SK-N-SH treated with all-trans-retinoic acid at 6 μM for 48 hours (cell line): ENCODE measurements at regions not wholly inside any gene's neighbourhood (a gene's known extent, or its start where the extent isn't known, plus 50 kb on each side); places are given as distances from the start of the nearest gene placed in this dataset.

Source experiments
- ATAC-seq: fragments of 200-7000 bp; cut with Tn5 transposase; 3 replicates; pipeline ENCODE4 v1.9.1; 2020; ENCODE audit warnings: mild to moderate bottlenecking, moderate library complexity
- ARNTL ChIP-seq: fragments of 450-650 bp; formaldehyde crosslinking; IDR thresholded peaks from 2 replicates; pipeline ENCODE4 v1.5.0; 2020; ENCODE audit warnings: low read depth, mild to moderate bottlenecking, moderate library complexity, borderline replicate concordance
- BACH2 ChIP-seq: fragments of 250-450 bp; sonication (Bioruptor Pico); IDR thresholded peaks from 2 replicates; pipeline ENCODE4 v1.9.0; 2021; ENCODE audit warnings: mild to moderate bottlenecking, borderline replicate concordance
- CSDC2 ChIP-seq: fragments of 250-450 bp; sonication (Bioruptor Pico); IDR thresholded peaks from 2 replicates; pipeline ENCODE4 v1.5.0; 2020; ENCODE audit warnings: mild to moderate bottlenecking, moderate library complexity
- ESRRG ChIP-seq: fragments of 250-450 bp; sonication (Bioruptor Pico); IDR thresholded peaks from 2 replicates; pipeline ENCODE4 v1.6.1; 2021; ENCODE audit warnings: mild to moderate bottlenecking
- GLIS3 ChIP-seq: fragments of 250-450 bp; sonication (Bioruptor Pico); IDR thresholded peaks from 2 replicates; pipeline ENCODE4 v1.5.0; 2020; ENCODE audit warnings: mild to moderate bottlenecking, moderate library complexity
- ISL1 ChIP-seq: fragments of 250-450 bp; sonication (Bioruptor Pico); IDR thresholded peaks from 2 replicates; pipeline ENCODE4 v2.1.2; 2022; ENCODE audit warnings: mild to moderate bottlenecking, moderate library complexity
- PATZ1 ChIP-seq: fragments of 250-450 bp; sonication (Bioruptor Pico); IDR thresholded peaks from 2 replicates; pipeline ENCODE4 v1.8.0; 2020; ENCODE audit warnings: mild to moderate bottlenecking, moderate library complexity, borderline replicate concordance
- PPARA ChIP-seq: fragments of 250-450 bp; sonication (Bioruptor Pico); IDR thresholded peaks from 2 replicates; pipeline ENCODE4 v1.5.0; 2020; ENCODE audit warnings: mild to moderate bottlenecking, borderline replicate concordance
- RARB ChIP-seq: fragments of 250-450 bp; sonication (Bioruptor Pico); IDR thresholded peaks from 2 replicates; pipeline ENCODE4 v1.8.0; 2021; ENCODE audit warnings: mild to moderate bottlenecking, moderate library complexity
- TOX ChIP-seq: fragments of 250-450 bp; sonication (Bioruptor Pico); IDR thresholded peaks from 2 replicates; pipeline ENCODE4 v1.8.0; 2021; ENCODE audit warnings: mild to moderate bottlenecking, moderate library complexity, borderline replicate concordance
- ZC3H10 ChIP-seq: fragments of 250-450 bp; sonication (Bioruptor Pico); IDR thresholded peaks from 2 replicates; pipeline ENCODE4 v1.5.1; 2021; ENCODE audit warnings: mild to moderate bottlenecking, moderate library complexity
- ZFP3 ChIP-seq: fragments of 250-450 bp; sonication (Bioruptor Pico); IDR thresholded peaks from 2 replicates; pipeline ENCODE4 v1.5.0; 2020; ENCODE audit warnings: mild to moderate bottlenecking, moderate library complexity
- ZFP30 ChIP-seq: fragments of 450-650 bp; formaldehyde crosslinking; IDR thresholded peaks from 2 replicates; pipeline ENCODE4 v1.5.0; 2022; ENCODE audit warnings: mild to moderate bottlenecking, moderate library complexity
- ZNF565 ChIP-seq: fragments of 450-650 bp; formaldehyde crosslinking; conservative IDR thresholded peaks from 2 replicates; pipeline ENCODE4 v1.5.0; 2020; ENCODE audit warnings: low read depth, mild to moderate bottlenecking, moderate library complexity
- ZNF70 ChIP-seq: fragments of 450-650 bp; formaldehyde crosslinking; IDR thresholded peaks from 2 replicates; pipeline ENCODE4 v1.5.0; 2020; ENCODE audit warnings: mild to moderate bottlenecking, moderate library complexity
- ZNF8 ChIP-seq: fragments of 450-650 bp; formaldehyde crosslinking; IDR thresholded peaks from 2 replicates; pipeline ENCODE4 v1.5.0; 2020; ENCODE audit warnings: mild to moderate bottlenecking, moderate library complexity
- TF ChIP-seq, protein P1 (sequence below): fragments of 250-450 bp; sonication (Bioruptor Pico); IDR thresholded peaks from 2 replicates; pipeline ENCODE4 v1.8.0; 2021; ENCODE audit warnings: low read depth, mild to moderate bottlenecking, moderate library complexity, borderline replicate concordance
- TF ChIP-seq, protein P2 (sequence below): fragments of 250-450 bp; sonication (Bioruptor Pico); IDR thresholded peaks from 2 replicates; pipeline ENCODE4 v1.5.1; 2021; ENCODE audit warnings: mild to moderate bottlenecking, moderate library complexity
- TF ChIP-seq, protein P3 (sequence below): fragments of 250-450 bp; sonication (Bioruptor Pico); IDR thresholded peaks from 2 replicates; pipeline ENCODE4 v1.5.1; 2020; ENCODE audit warnings: low read depth, mild to moderate bottlenecking, moderate library complexity

DNA sequence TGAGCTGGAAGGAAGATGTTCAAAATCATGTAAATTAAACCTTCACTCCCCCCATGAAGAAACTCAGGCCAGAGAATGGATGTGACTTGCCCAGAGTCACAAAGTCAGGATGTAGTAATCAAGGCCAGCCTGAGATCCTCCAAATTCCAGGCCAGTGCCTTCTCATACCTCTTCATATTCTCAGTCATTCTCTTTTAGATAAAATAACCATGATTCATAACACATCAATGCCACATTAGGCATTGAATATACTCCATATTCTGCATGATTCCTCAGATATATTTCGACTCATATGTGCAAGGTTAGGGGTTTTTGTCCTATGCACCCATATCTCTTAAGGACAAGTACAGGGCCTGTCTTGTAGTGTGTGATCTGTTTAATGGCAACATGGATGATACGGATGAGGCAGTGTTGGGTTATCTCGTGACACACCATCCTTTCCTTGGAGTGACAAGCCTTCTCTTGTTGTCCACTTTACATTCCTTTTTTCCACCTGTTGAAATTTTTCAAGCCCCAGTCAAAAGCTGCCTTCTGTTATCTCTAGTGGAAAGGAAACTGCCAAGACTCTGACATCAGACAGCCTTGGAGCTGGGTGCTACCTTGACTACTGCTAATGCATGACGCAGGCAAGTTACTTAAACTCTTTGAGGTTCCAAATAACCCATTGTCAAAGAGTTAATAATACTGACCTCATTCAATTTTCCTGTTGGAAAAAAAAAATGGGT is 227.5 kb upstream of the NR4A3 start:
- no peak for ATAC-seq
- TF ChIP-seq ZFP3 (CRISPR knock-in tag), result no peak
- TF ChIP-seq, protein P1, sequence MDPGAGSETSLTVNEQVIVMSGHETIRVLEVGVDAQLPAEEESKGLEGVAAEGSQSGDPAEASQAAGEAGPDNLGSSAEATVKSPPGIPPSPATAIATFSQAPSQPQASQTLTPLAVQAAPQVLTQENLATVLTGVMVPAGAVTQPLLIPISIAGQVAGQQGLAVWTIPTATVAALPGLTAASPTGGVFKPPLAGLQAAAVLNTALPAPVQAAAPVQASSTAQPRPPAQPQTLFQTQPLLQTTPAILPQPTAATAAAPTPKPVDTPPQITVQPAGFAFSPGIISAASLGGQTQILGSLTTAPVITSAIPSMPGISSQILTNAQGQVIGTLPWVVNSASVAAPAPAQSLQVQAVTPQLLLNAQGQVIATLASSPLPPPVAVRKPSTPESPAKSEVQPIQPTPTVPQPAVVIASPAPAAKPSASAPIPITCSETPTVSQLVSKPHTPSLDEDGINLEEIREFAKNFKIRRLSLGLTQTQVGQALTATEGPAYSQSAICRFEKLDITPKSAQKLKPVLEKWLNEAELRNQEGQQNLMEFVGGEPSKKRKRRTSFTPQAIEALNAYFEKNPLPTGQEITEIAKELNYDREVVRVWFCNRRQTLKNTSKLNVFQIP, result no peak
- no peak for TF ChIP-seq ZNF70
- no peak for TF ChIP-seq PATZ1
- no peak for TF ChIP-seq ZFP30 (CRISPR knock-in tag)
- no peak for TF ChIP-seq GLIS3 (CRISPR knock-in tag)
- no peak for TF ChIP-seq ZNF565 (CRISPR knock-in tag)
- TF ChIP-seq TOX (CRISPR knock-in tag), result no peak
- no peak for TF ChIP-seq ARNTL (CRISPR knock-in tag)

DNA sequence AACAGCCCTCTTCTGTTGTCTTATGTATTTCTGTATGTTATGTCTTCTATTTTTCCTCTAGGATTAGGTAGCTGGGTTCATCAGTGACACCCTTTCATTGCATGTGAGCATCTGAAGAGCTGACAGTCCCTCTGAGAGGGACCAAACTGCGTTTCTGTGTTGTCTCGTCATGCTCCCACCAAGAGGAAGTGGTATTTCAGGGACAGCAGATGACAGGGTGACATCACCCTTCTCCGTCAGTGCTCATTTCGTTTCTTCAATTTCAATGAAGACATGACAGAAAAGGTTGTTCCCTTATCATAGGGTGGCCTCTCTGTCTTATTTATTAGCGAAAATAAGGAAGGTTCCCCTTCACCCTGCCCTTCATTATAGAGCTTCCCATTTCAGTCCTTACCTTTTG is 225.9 kb upstream of the NR4A3 start:
- no peak for TF ChIP-seq ESRRG (CRISPR knock-in tag)
- TF ChIP-seq TOX (CRISPR knock-in tag), result no peak
- no peak for TF ChIP-seq RARB (CRISPR knock-in tag)
- no peak for TF ChIP-seq PPARA
- no peak for TF ChIP-seq CSDC2 (CRISPR knock-in tag)
- no peak for TF ChIP-seq GLIS3 (CRISPR knock-in tag)
- TF ChIP-seq ZNF8 (CRISPR knock-in tag), result no peak
- TF ChIP-seq, protein P1, result no peak
- no peak for TF ChIP-seq ISL1 (CRISPR knock-in tag)
- TF ChIP-seq, protein P2, sequence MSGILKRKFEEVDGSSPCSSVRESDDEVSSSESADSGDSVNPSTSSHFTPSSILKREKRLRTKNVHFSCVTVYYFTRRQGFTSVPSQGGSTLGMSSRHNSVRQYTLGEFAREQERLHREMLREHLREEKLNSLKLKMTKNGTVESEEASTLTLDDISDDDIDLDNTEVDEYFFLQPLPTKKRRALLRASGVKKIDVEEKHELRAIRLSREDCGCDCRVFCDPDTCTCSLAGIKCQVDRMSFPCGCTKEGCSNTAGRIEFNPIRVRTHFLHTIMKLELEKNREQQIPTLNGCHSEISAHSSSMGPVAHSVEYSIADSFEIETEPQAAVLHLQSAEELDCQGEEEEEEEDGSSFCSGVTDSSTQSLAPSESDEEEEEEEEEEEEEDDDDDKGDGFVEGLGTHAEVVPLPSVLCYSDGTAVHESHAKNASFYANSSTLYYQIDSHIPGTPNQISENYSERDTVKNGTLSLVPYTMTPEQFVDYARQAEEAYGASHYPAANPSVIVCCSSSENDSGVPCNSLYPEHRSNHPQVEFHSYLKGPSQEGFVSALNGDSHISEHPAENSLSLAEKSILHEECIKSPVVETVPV, result no peak
- no peak for ATAC-seq

GRCh38 chr9:99601571-99602111 is 220.0 kb upstream of the NR4A3 start:
- TF ChIP-seq ZNF565 (CRISPR knock-in tag), result no peak
- no peak for ATAC-seq

GRCh38 chr9:99602854-99603253 is 218.8 kb upstream of the NR4A3 start:
- ATAC-seq, result no peak
- no peak for TF ChIP-seq BACH2
- TF ChIP-seq, protein P1, result no peak
- no peak for TF ChIP-seq PATZ1
- TF ChIP-seq, protein P3, sequence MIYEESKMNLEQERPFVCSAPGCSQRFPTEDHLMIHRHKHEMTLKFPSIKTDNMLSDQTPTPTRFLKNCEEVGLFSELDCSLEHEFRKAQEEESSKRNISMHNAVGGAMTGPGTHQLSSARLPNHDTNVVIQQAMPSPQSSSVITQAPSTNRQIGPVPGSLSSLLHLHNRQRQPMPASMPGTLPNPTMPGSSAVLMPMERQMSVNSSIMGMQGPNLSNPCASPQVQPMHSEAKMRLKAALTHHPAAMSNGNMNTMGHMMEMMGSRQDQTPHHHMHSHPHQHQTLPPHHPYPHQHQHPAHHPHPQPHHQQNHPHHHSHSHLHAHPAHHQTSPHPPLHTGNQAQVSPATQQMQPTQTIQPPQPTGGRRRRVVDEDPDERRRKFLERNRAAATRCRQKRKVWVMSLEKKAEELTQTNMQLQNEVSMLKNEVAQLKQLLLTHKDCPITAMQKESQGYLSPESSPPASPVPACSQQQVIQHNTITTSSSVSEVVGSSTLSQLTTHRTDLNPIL (CRISPR knock-in tag), result no peak
- no peak for TF ChIP-seq ZC3H10 (CRISPR knock-in tag)
